K562 (cell line): ENCODE measurements at regions not wholly inside any gene's neighbourhood (a gene's known extent, or its start where the extent isn't known, plus 50 kb on each side); places are given as distances from the start of the nearest gene placed in this dataset.

Experiments used
- ATAC-seq: fragments of 200-7000 bp; cut with Tn5 transposase; 3 replicates; pipeline ENCODE4 v1.9.1; 2020; ENCODE audit warnings: moderate library complexity
- BruUV-seq: library from RNA; stranded (reverse); fragments of 400-500 nt; replicated peaks from 2 replicates; lab custom pipeline; 2021; lab: Mats Ljungman, UMichigan
- CTCF ChIA-PET: fragments of 300-600 bp; formaldehyde crosslinking; extraction: SDS; loops from one replicate; lab custom pipeline; 2021; ENCODE audit warnings: low intra/inter-chr PET ratio; lab: Yijun Ruan, JAX
- POLR2A ChIA-PET: fragments of 300-600, 350-650 bp; sonication (Branson Sonifier 250); formaldehyde crosslinking; extraction: SDS; loops from one replicate; lab custom pipeline; 2021; ENCODE audit warnings: antibody characterized with exemption, inconsistent platforms; lab: Yijun Ruan, JAX
- DNase-seq, 4 experiments: peaks; one replicate each; pipeline versions ENCODE4 v3.0.0 to v3.0.0-alpha.2; 2011 to 2018; ENCODE audit warnings: low spot score in 3 of 4, mixed read lengths in 3 of 4; ENCODE audit errors: extremely low read depth in 1 of 4
- FAIRE-seq: peaks from 2 replicates; lab custom pipeline; 2011; peaks lifted over from hg19 to GRCh38; lab: Jason Lieb, UNC
- H2AFZ ChIP-seq: 2 replicates; pipeline ENCODE4 v1.6.0; 2011; ENCODE audit warnings: low read depth, low read length, control low read depth, inconsistent platforms
- H3K27ac ChIP-seq: fragments of 200-600 bp; 3 replicates; pipeline ENCODE4 v1.8.0; 2011; ENCODE audit warnings: low read depth, mild to moderate bottlenecking, control low read depth, inconsistent platforms, low read length, moderate library complexity, mixed read lengths; ENCODE audit errors: extremely low read depth
- H3K27me3 ChIP-seq, 2 experiments: fragments of 300-600 bp in 1 of 2; 2 replicates in 1 of 2; 3 replicates in 1 of 2; pipeline versions ENCODE4 v1.6.0 to v1.8.0; 2011; ENCODE audit warnings: inconsistent platforms in 2 of 2, low read length in 2 of 2, mild to moderate bottlenecking in 1 of 2, mixed read lengths in 1 of 2, moderate library complexity in 1 of 2; ENCODE audit not compliant: control insufficient read depth in 2 of 2, insufficient read depth in 2 of 2
- H3K36me3 ChIP-seq: fragments of 300-600 bp; 3 replicates; pipeline ENCODE4 v1.8.0; 2011; ENCODE audit warnings: mild to moderate bottlenecking, low read length, inconsistent platforms; ENCODE audit not compliant: control insufficient read depth, insufficient read depth
- H3K4me1 ChIP-seq, 2 experiments: fragments of 200-600 bp in 1 of 2; replicated peaks in 1 of 2; 2 replicates in 1 of 2; 3 replicates in 1 of 2; pipeline versions ENCODE4 v1.5.1 to v1.8.0; 2011; ENCODE audit warnings: inconsistent platforms in 2 of 2, low read length in 2 of 2, mild to moderate bottlenecking in 1 of 2, mixed read lengths in 1 of 2, moderate library complexity in 1 of 2; ENCODE audit not compliant: control insufficient read depth in 2 of 2, insufficient read depth in 2 of 2
- H3K4me2 ChIP-seq: 2 replicates; pipeline ENCODE4 v1.6.1; 2011; ENCODE audit warnings: low read length, control low read depth, inconsistent platforms, mixed read lengths; ENCODE audit not compliant: insufficient read depth
- H3K4me3 ChIP-seq: fragments of 200-600 bp; sonication (generic), shearing (Covaris generic); 2 replicates; pipeline ENCODE4 v1.5.1; 2016; ENCODE audit warnings: control low read depth, inconsistent platforms
- H3K79me2 ChIP-seq: fragments of 200-600 bp; 3 replicates; pipeline ENCODE4 v1.8.0; 2011; ENCODE audit warnings: low read length, inconsistent platforms; ENCODE audit not compliant: control insufficient read depth, insufficient read depth
- H3K9ac ChIP-seq, 2 experiments: 2 replicates each; pipeline versions ENCODE4 v1.6.0 to v1.6.1; 2011; ENCODE audit warnings: low read depth in 2 of 2, low read length in 2 of 2, control low read depth in 1 of 2, inconsistent platforms in 1 of 2, mild to moderate bottlenecking in 1 of 2, mixed read lengths in 1 of 2; ENCODE audit not compliant: insufficient read depth in 1 of 2
- H3K9me1 ChIP-seq: one replicate; pipeline ENCODE4 v1.6.0; 2011; ENCODE audit warnings: inconsistent platforms, mild to moderate bottlenecking, low read length, moderate library complexity; ENCODE audit not compliant: control insufficient read depth, insufficient read depth
- H3K9me3 ChIP-seq: replicated peaks from 2 replicates; pipeline ENCODE4 v1.5.1; 2011; ENCODE audit warnings: low read depth, low read length, inconsistent platforms; ENCODE audit not compliant: control insufficient read depth, insufficient read depth
- H4K20me1 ChIP-seq: replicated peaks from 2 replicates; pipeline ENCODE4 v1.6.1; 2011; ENCODE audit warnings: low read length, inconsistent platforms, mixed read lengths; ENCODE audit not compliant: control insufficient read depth, insufficient read depth
- EGR1 ChIP-seq: fragments of 450-650 bp; conservative IDR thresholded peaks from 2 replicates; pipeline ENCODE4 v1.6.1; 2017; ENCODE audit warnings: mild to moderate bottlenecking
- GATAD2B ChIP-seq: fragments of 450-650 bp; IDR thresholded peaks from 2 replicates; pipeline ENCODE4 v1.6.1; 2017; ENCODE audit warnings: mild to moderate bottlenecking, borderline replicate concordance
- HDAC3 ChIP-seq: fragments of 450-650 bp; IDR thresholded peaks from 2 replicates; pipeline ENCODE4 v1.6.1; 2018; ENCODE audit warnings: borderline replicate concordance, mild to moderate bottlenecking, moderate library complexity; ENCODE audit not compliant: partially characterized antibody
- MED1 ChIP-seq: sonication (generic); formaldehyde crosslinking; IDR thresholded peaks from 2 replicates; pipeline ENCODE4 v1.8.1; 2023; ENCODE audit warnings: missing genetic modification reagents, borderline replicate concordance
- SRSF3 ChIP-seq: fragments of 200-400 bp; formaldehyde crosslinking; IDR thresholded peaks from 2 replicates; pipeline ENCODE4 v1.6.1; 2016; ENCODE audit warnings: mild to moderate bottlenecking, low read length, moderate library complexity; ENCODE audit not compliant: insufficient read depth
- TCF3 ChIP-seq: sonication (generic); formaldehyde crosslinking; IDR thresholded peaks from 2 replicates; pipeline ENCODE4 v1.4.0; 2020; ENCODE audit warnings: mild to moderate bottlenecking, missing genetic modification reagents
- TGIF2 ChIP-seq: sonication (generic); formaldehyde crosslinking; IDR thresholded peaks from 2 replicates; pipeline ENCODE4 v1.8.1; 2022; ENCODE audit warnings: mild to moderate bottlenecking, missing genetic modification reagents, moderate library complexity
- ZBTB5 ChIP-seq: fragments of 450-650 bp; IDR thresholded peaks from 2 replicates; pipeline ENCODE4 v1.6.1; 2017; ENCODE audit warnings: antibody characterized with exemption
- ZNF12 ChIP-seq: sonication (generic); formaldehyde crosslinking; IDR thresholded peaks from 2 replicates; pipeline ENCODE4 v1.4.0; 2020; ENCODE audit warnings: mild to moderate bottlenecking, missing genetic modification reagents
- ZNF395 ChIP-seq: fragments of 200-800 bp; sonication (Bioruptor generic); IDR thresholded peaks from 2 replicates; pipeline ENCODE4 v1.6.1; 2017; ENCODE audit warnings: missing genetic modification characterization, missing compliant biosample characterization
- ZNF57 ChIP-seq: fragments of 450-650 bp; formaldehyde crosslinking; IDR thresholded peaks from 2 replicates; pipeline ENCODE4 v1.4.0; 2020; ENCODE audit warnings: mild to moderate bottlenecking, moderate library complexity
- ZNF780A ChIP-seq: fragments of 250-450 bp; sonication (Bioruptor Pico); IDR thresholded peaks from 2 replicates; pipeline ENCODE4 v1.5.0; 2021; ENCODE audit warnings: mild to moderate bottlenecking
- WGBS: fragments of 100-300 bp; shearing (Covaris generic); methylation state at CpG from one replicate; pipeline ENCODE4 v1.1.6; 2016; ENCODE audit warnings: low coverage, mixed read lengths; ENCODE audit not compliant: insufficient coverage; ENCODE audit errors: missing lambda C conversion rate; 5-methylcytosine and 5-hydroxymethylcytosine counted together
- in situ Hi-C: fragments of 300-500 bp; cut with MboI; formaldehyde crosslinking; loops from 4 replicates; pipeline ENCODE4 v1.15.0; 2018; ENCODE audit warnings: inconsistent platforms, mixed read lengths
- intact Hi-C: fragments of 100-400 bp; cut with micrococcal nuclease; formaldehyde crosslinking; loops from 2 replicates; pipeline ENCODE4 v1.14.2; 2022
- TF ChIP-seq, protein P1 (sequence below): fragments of 150-350 bp; IDR thresholded peaks from 2 replicates; pipeline ENCODE4 v1.6.1; 2014; ENCODE audit warnings: low read depth, mild to moderate bottlenecking, low read length, borderline replicate concordance
- TF ChIP-seq, protein P2 (sequence below): fragments of 450-650 bp; IDR thresholded peaks from 2 replicates; pipeline ENCODE4 v1.6.1; 2016; ENCODE audit warnings: borderline replicate concordance

- H3K9ac ChIP-seq, result no peak overlapping the region
- no peak for DNase-seq
- TF ChIP-seq ZNF12, result no peak
- TF ChIP-seq, protein P1, sequence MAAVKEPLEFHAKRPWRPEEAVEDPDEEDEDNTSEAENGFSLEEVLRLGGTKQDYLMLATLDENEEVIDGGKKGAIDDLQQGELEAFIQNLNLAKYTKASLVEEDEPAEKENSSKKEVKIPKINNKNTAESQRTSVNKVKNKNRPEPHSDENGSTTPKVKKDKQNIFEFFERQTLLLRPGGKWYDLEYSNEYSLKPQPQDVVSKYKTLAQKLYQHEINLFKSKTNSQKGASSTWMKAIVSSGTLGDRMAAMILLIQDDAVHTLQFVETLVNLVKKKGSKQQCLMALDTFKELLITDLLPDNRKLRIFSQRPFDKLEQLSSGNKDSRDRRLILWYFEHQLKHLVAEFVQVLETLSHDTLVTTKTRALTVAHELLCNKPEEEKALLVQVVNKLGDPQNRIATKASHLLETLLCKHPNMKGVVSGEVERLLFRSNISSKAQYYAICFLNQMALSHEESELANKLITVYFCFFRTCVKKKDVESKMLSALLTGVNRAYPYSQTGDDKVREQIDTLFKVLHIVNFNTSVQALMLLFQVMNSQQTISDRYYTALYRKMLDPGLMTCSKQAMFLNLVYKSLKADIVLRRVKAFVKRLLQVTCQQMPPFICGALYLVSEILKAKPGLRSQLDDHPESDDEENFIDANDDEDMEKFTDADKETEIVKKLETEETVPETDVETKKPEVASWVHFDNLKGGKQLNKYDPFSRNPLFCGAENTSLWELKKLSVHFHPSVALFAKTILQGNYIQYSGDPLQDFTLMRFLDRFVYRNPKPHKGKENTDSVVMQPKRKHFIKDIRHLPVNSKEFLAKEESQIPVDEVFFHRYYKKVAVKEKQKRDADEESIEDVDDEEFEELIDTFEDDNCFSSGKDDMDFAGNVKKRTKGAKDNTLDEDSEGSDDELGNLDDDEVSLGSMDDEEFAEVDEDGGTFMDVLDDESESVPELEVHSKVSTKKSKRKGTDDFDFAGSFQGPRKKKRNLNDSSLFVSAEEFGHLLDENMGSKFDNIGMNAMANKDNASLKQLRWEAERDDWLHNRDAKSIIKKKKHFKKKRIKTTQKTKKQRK, result no peak
- TF ChIP-seq, protein P2, sequence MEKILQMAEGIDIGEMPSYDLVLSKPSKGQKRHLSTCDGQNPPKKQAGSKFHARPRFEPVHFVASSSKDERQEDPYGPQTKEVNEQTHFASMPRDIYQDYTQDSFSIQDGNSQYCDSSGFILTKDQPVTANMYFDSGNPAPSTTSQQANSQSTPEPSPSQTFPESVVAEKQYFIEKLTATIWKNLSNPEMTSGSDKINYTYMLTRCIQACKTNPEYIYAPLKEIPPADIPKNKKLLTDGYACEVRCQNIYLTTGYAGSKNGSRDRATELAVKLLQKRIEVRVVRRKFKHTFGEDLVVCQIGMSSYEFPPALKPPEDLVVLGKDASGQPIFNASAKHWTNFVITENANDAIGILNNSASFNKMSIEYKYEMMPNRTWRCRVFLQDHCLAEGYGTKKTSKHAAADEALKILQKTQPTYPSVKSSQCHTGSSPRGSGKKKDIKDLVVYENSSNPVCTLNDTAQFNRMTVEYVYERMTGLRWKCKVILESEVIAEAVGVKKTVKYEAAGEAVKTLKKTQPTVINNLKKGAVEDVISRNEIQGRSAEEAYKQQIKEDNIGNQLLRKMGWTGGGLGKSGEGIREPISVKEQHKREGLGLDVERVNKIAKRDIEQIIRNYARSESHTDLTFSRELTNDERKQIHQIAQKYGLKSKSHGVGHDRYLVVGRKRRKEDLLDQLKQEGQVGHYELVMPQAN, result no peak
- TF ChIP-seq EGR1, result no peak
- no peak for TF ChIP-seq TCF3
- TF ChIP-seq ZNF57, result no peak
- no peak for TF ChIP-seq ZBTB5
- TF ChIP-seq SRSF3, result no peak
- TF ChIP-seq ZNF395 (CRISPR knock-in tag), result no peak
- no peak for TF ChIP-seq MED1 (CRISPR knock-in tag)
- no peak for TF ChIP-seq TGIF2
- no peak for TF ChIP-seq HDAC3
- TF ChIP-seq ZNF780A (CRISPR knock-in tag), result no peak
- no peak for TF ChIP-seq GATAD2B
- H3K4me3 ChIP-seq, result no peak overlapping the region
- ATAC-seq, result no peak
- BruUV-seq, result no TSS peak
- intact Hi-C loops, result no loop called here
- no peaks in the 10 kb centered on the region for H4K20me1 ChIP-seq
- WGBS, result 3% methylated on average over 2 of the region's 2 CpGs
- H3K9me3 ChIP-seq, result no peaks in the 10 kb centered on the region
- H3K79me2 ChIP-seq, result no peaks in the 10 kb centered on the region
- no peak overlapping the region for H3K27ac ChIP-seq
- FAIRE-seq, result no peak
- ChIA-PET POLR2A (no interaction called here), CTCF (no interaction called here)
- H3K4me2 ChIP-seq, result no peak overlapping the region
- no peak overlapping the region for H2AFZ ChIP-seq
- H3K27me3 ChIP-seq, result no peaks in the 10 kb centered on the region
- in situ Hi-C loops, result no loop called here
- no peaks in the 10 kb centered on the region for H3K36me3 ChIP-seq
- no peaks in the 10 kb centered on the region for H3K4me1 ChIP-seq
- H3K9me1 ChIP-seq, result no peaks in the 10 kb centered on the region
Observed at GRCh38 chr1:177573901-177574300, 396.0 kb downstream of the SEC16B start.
